SK-N-SH treated with all-trans-retinoic acid at 6 μM for 48 hours (cell line): ENCODE measurements at regions not wholly inside any gene's neighbourhood (a gene's known extent, or its start where the extent isn't known, plus 50 kb on each side); places are given as distances from the start of the nearest gene placed in this dataset.

Source experiments
- GLIS3 ChIP-seq: fragments of 250-450 bp; sonication (Bioruptor Pico); IDR thresholded peaks from 2 replicates; pipeline ENCODE4 v1.5.0; 2020; ENCODE audit warnings: mild to moderate bottlenecking, moderate library complexity
- OSR1 ChIP-seq: fragments of 250-450 bp; sonication (Bioruptor Pico); IDR thresholded peaks from 2 replicates; pipeline ENCODE4 v1.8.0; 2022; ENCODE audit warnings: moderate library complexity, mild to moderate bottlenecking, inconsistent platforms
- PATZ1 ChIP-seq: fragments of 250-450 bp; sonication (Bioruptor Pico); IDR thresholded peaks from 2 replicates; pipeline ENCODE4 v1.8.0; 2020; ENCODE audit warnings: mild to moderate bottlenecking, moderate library complexity, borderline replicate concordance
- ZC3H10 ChIP-seq: fragments of 250-450 bp; sonication (Bioruptor Pico); IDR thresholded peaks from 2 replicates; pipeline ENCODE4 v1.5.1; 2021; ENCODE audit warnings: mild to moderate bottlenecking, moderate library complexity
- ZFP30 ChIP-seq: fragments of 450-650 bp; formaldehyde crosslinking; IDR thresholded peaks from 2 replicates; pipeline ENCODE4 v1.5.0; 2022; ENCODE audit warnings: mild to moderate bottlenecking, moderate library complexity

- no peak for TF ChIP-seq ZC3H10 (CRISPR knock-in tag)
- TF ChIP-seq PATZ1 (CRISPR knock-in tag), result no peak
- no peak for TF ChIP-seq GLIS3
- TF ChIP-seq ZFP30, result no peak
- TF ChIP-seq OSR1 (CRISPR knock-in tag), result no peak
Observed at GRCh38 chr16:85419503-85420408, 193.4 kb upstream of the GSE1 start.
